Gastrocnemius medialis (tissue), 4 donors: ENCODE measurements at regions not wholly inside any gene's neighbourhood (a gene's known extent, or its start where the extent isn't known, plus 50 kb on each side); places are given as distances from the start of the nearest gene placed in this dataset.

Experiments used
- CTCF ChIP-seq, 5 experiments: fragments of 450-650 bp in 3 of 5; fragments of 200-600 bp in 2 of 5; sonication (generic) in 2 of 5; IDR thresholded peaks in 4 of 5; conservative IDR thresholded peaks in 1 of 5; 1 replicate in 4 of 5; 2 replicates in 1 of 5; pipeline ENCODE4 v1.5.1; 2016 to 2019; ENCODE audit warnings: antibody characterized with exemption in 5 of 5, mild to moderate bottlenecking in 3 of 5, moderate library complexity in 3 of 5
- POLR2A ChIP-seq, 2 donors: fragments of 450-650 bp; IDR thresholded peaks; one replicate each; pipeline ENCODE4 v1.6.1; 2017; ENCODE audit warnings: antibody characterized with exemption in 2 of 2, mild to moderate bottlenecking in 2 of 2, moderate library complexity in 2 of 2

- TF ChIP-seq CTCF (IDR thresholded peaks at IDR 0.05 in 4 of 5, conservative IDR thresholded peaks at IDR 0.05 in 1 of 5) (no peak), POLR2A (IDR thresholded peaks at IDR 0.05) (no peak)
These were observed 566.4 kb downstream of the DACH1 start for GRCh38 chr13:71300602-71301001.
